Trophoblast cell (in vitro differentiated cells and primary cell): ENCODE measurements at regions not wholly inside any gene's neighbourhood (a gene's known extent, or its start where the extent isn't known, plus 50 kb on each side); places are given as distances from the start of the nearest gene placed in this dataset.
"Not testable (repeated sequence)": the region's sequence is repeated elsewhere in the genome, so short reads cannot be mapped to it uniquely, and the experiment has no call there.

Experiments used
- DNase-seq, 2 donors: peaks; one replicate each; pipeline ENCODE4 v3.0.0-alpha.2; 2016
- H2AFZ ChIP-seq: 2 replicates; pipeline ENCODE4 v1.6.1; 2013; ENCODE audit warnings: low read length, moderate library complexity, mild to moderate bottlenecking; ENCODE audit not compliant: insufficient read depth, poor library complexity
- H2AK5ac ChIP-seq: 2 replicates; pipeline ENCODE4 v1.6.1; 2013; ENCODE audit warnings: mild to moderate bottlenecking, low read length
- H2BK120ac ChIP-seq: 2 replicates; pipeline ENCODE4 v1.6.1; 2013; ENCODE audit warnings: low read length, mild to moderate bottlenecking, moderate library complexity; ENCODE audit not compliant: insufficient read depth, poor library complexity
- H2BK12ac ChIP-seq: 2 replicates; pipeline ENCODE4 v1.6.1; 2013; ENCODE audit warnings: mild to moderate bottlenecking, low read length, moderate library complexity
- H2BK5ac ChIP-seq: 2 replicates; pipeline ENCODE4 v1.6.1; 2013; ENCODE audit warnings: low read length, low read depth, moderate library complexity, mild to moderate bottlenecking; ENCODE audit not compliant: poor library complexity
- H3K14ac ChIP-seq: 2 replicates; pipeline ENCODE4 v1.6.1; 2013; ENCODE audit warnings: mild to moderate bottlenecking, low read length
- H3K18ac ChIP-seq: 2 replicates; pipeline ENCODE4 v1.6.1; 2013; ENCODE audit warnings: mild to moderate bottlenecking, low read length
- H3K23ac ChIP-seq: 2 replicates; pipeline ENCODE4 v1.6.1; 2013; ENCODE audit warnings: low read length
- H3K27ac ChIP-seq: 2 replicates; pipeline ENCODE4 v1.5.1; 2013; ENCODE audit warnings: low read depth, mild to moderate bottlenecking, inconsistent platforms, low read length, moderate library complexity
- H3K27me3 ChIP-seq: 2 replicates; pipeline ENCODE4 v1.6.1; 2013; ENCODE audit warnings: inconsistent platforms, mild to moderate bottlenecking, low read length, moderate library complexity; ENCODE audit not compliant: insufficient read depth
- H3K36me3 ChIP-seq, 2 experiments: 1 replicate in 1 of 2; 2 replicates in 1 of 2; pipeline ENCODE4 v1.6.1; 2013; ENCODE audit warnings: low read length in 2 of 2, mild to moderate bottlenecking in 2 of 2, moderate library complexity in 1 of 2; ENCODE audit not compliant: insufficient read depth in 2 of 2, control insufficient read depth in 1 of 2
- H3K4ac ChIP-seq: 2 replicates; pipeline ENCODE4 v1.6.1; 2013; ENCODE audit warnings: low read depth, mild to moderate bottlenecking, low read length, moderate library complexity
- H3K4me1 ChIP-seq, 2 experiments: 1 replicate in 1 of 2; 2 replicates in 1 of 2; pipeline ENCODE4 v1.6.1; 2013; ENCODE audit warnings: low read length in 2 of 2, mild to moderate bottlenecking in 2 of 2, moderate library complexity in 1 of 2; ENCODE audit not compliant: insufficient read depth in 2 of 2, control insufficient read depth in 1 of 2
- H3K4me2 ChIP-seq: 2 replicates; pipeline ENCODE4 v1.6.1; 2013; ENCODE audit warnings: inconsistent platforms, mild to moderate bottlenecking, low read length, moderate library complexity
- H3K4me3 ChIP-seq: 2 replicates; pipeline ENCODE4 v1.5.1; 2013; ENCODE audit warnings: mild to moderate bottlenecking, low read depth, low read length, inconsistent platforms
- H3K79me1 ChIP-seq: one replicate; pipeline ENCODE4 v1.6.1; 2013; ENCODE audit warnings: low read length
- H3K79me2 ChIP-seq: 2 replicates; pipeline ENCODE4 v1.6.1; 2013; ENCODE audit warnings: low read length, mild to moderate bottlenecking; ENCODE audit not compliant: control insufficient read depth, insufficient read depth, poor library complexity
- H3K9ac ChIP-seq: 2 replicates; pipeline ENCODE4 v1.6.1; 2013; ENCODE audit warnings: mild to moderate bottlenecking, low read length
- H3K9me3 ChIP-seq: 2 replicates; pipeline ENCODE4 v1.6.1; 2013; ENCODE audit warnings: low read depth, mild to moderate bottlenecking, control low read depth, inconsistent platforms, low read length; ENCODE audit not compliant: insufficient read depth
- H4K12ac ChIP-seq: 2 replicates; pipeline ENCODE4 v1.6.1; 2013; ENCODE audit warnings: low read depth, mild to moderate bottlenecking, low read length, moderate library complexity
- H4K8ac ChIP-seq: 2 replicates; pipeline ENCODE4 v1.6.1; 2013; ENCODE audit warnings: low read depth, mild to moderate bottlenecking, low read length, moderate library complexity
- H4K91ac ChIP-seq: one replicate; pipeline ENCODE4 v1.6.1; 2013; ENCODE audit warnings: low read depth, mild to moderate bottlenecking, low read length, moderate library complexity
- WGBS: extraction: QIAGEN DNeasy Blood & Tissue Kit; methylation state at CpG from one replicate; pipeline ENCODE4 v1.1.7; 2013; ENCODE audit warnings: missing lambda C conversion rate; ENCODE audit not compliant: insufficient read length, insufficient coverage; ENCODE audit errors: extremely low coverage; 5-methylcytosine and 5-hydroxymethylcytosine counted together

DNA sequence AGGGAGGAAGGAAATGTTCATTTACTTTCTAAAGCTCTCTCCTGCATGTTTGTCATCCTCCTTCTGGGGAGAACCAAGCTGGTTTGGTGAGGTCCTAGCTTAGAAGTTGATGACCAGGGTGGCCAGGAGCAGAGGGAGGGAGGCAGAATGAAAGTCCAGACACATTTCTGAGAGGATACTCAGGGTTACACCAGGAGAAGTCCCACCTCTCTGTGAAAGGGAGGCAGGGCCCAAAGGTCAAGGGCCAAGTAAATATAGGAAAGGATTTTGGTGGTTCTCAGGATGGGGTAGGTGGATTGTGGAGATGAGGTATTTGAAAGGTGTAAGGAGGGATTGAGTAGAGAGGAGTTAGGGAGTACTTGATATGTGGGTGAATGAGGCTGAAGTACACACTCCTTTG, 58.0 kb upstream of the FBXO11 start:
- no peak for DNase-seq
- Histone ChIP-seq H3K27ac (no peak overlapping the region), H3K27me3 (no peaks in the 10 kb centered on the region), H3K14ac (no peak overlapping the region), H3K4ac (no peak overlapping the region), H3K9me3 (no peaks in the 10 kb centered on the region), H3K4me1 (peaks cover 0 to 3% of the 10 kb centered on the region in 2 experiments), H3K18ac (no peak overlapping the region), H4K91ac (no peak overlapping the region), H3K79me2 (no peaks in the 10 kb centered on the region), H3K23ac (no peak overlapping the region), H4K8ac (no peak overlapping the region), H3K36me3 (no peaks in the 10 kb centered on the region), H2BK5ac (no peak overlapping the region), H2BK12ac (no peak overlapping the region), H3K4me2 (no peak overlapping the region), H2AFZ (no peak overlapping the region), H4K12ac (no peak overlapping the region), H2BK120ac (no peak overlapping the region), H3K79me1 (no peaks in the 10 kb centered on the region), H3K9ac (no peak overlapping the region), H3K4me3 (no peak overlapping the region), H2AK5ac (no peak overlapping the region)

GRCh38 chr2:47964722-47965434, 58.6 kb upstream of the FBXO11 start:
- no peak overlapping the region for H3K9ac ChIP-seq
- no peak overlapping the region for H3K14ac ChIP-seq
- no peak overlapping the region for H4K91ac ChIP-seq
- H3K79me1 ChIP-seq: no peaks in the 10 kb centered on the region
- H2AK5ac ChIP-seq: no peak overlapping the region
- no peaks in the 10 kb centered on the region for H3K27me3 ChIP-seq
- no peaks in the 10 kb centered on the region for H3K79me2 ChIP-seq
- H2AFZ ChIP-seq: no peak overlapping the region
- no CpG with 5 or more reads among the region's 8 CpGs for WGBS
- no peaks in the 10 kb centered on the region for H3K9me3 ChIP-seq
- no peak overlapping the region for H3K23ac ChIP-seq
- H3K4me2 ChIP-seq: no peak overlapping the region
- no peak overlapping the region for H3K4me3 ChIP-seq
- H2BK5ac ChIP-seq: no peak overlapping the region
- H4K8ac ChIP-seq: no peak overlapping the region
- H3K18ac ChIP-seq: no peak overlapping the region
- no peak overlapping the region for H3K4ac ChIP-seq
- H3K36me3 ChIP-seq: no peaks in the 10 kb centered on the region
- no peak overlapping the region for H2BK120ac ChIP-seq
- no peak overlapping the region for H4K12ac ChIP-seq
- peaks cover 0 to 3% of the 10 kb centered on the region in 2 experiments for H3K4me1 ChIP-seq
- no peak overlapping the region for H2BK12ac ChIP-seq
- no peak for DNase-seq
- no peak overlapping the region for H3K27ac ChIP-seq

- H4K12ac ChIP-seq, H2BK12ac ChIP-seq, H3K4ac ChIP-seq, H2BK120ac ChIP-seq, H3K36me3 ChIP-seq, H4K91ac ChIP-seq, H2BK5ac ChIP-seq, H3K27me3 ChIP-seq, H2AK5ac ChIP-seq, H3K14ac ChIP-seq, H3K18ac ChIP-seq, H3K79me2 ChIP-seq, H2AFZ ChIP-seq, H3K4me3 ChIP-seq, H3K23ac ChIP-seq, H3K9me3 ChIP-seq, H4K8ac ChIP-seq, H3K4me2 ChIP-seq, H3K9ac ChIP-seq, H3K27ac ChIP-seq, H3K4me1 ChIP-seq, DNase-seq, H3K79me1 ChIP-seq: not testable (repeated sequence)
Measured at GRCh38 chr2:47976728-47977127, 70.4 kb upstream of the FBXO11 start.

DNA sequence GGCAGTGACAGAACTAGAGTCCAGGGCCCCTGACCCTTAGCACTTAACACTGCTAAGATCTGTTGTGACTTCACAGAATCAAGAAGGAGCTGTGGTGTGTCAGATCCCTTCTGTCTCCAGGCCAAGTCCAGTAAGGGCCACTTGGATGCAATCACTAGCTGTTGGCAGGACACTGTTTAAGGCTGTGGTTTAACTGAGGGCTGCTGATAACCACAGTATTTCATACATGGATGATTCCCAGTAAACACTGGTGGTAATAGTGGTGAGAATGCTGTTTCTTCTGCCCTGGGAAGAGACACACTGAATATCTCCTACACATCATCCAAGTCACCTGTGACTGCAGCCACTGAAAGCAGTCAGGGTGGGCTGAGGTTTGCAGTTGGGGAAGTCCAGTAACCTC, 77.7 kb upstream of the FBXO11 start:
- DNase-seq: no peak
- H3K27me3 ChIP-seq: no peaks in the 10 kb centered on the region
- H3K9ac ChIP-seq: no peak overlapping the region
- peak overlapping the region; percentile 64 for H3K23ac ChIP-seq
- H2BK12ac ChIP-seq: no peak overlapping the region
- H3K4me2 ChIP-seq: no peak overlapping the region
- H3K36me3 ChIP-seq: no peaks in the 10 kb centered on the region
- no peaks in the 10 kb centered on the region for H3K79me1 ChIP-seq
- no peaks in the 10 kb centered on the region for H3K79me2 ChIP-seq
- H4K91ac ChIP-seq: no peak overlapping the region
- no peak overlapping the region for H3K4ac ChIP-seq
- H3K27ac ChIP-seq: no peak overlapping the region
- H4K12ac ChIP-seq: no peak overlapping the region
- no peak overlapping the region for H2BK120ac ChIP-seq
- H3K18ac ChIP-seq: no peak overlapping the region
- H2BK5ac ChIP-seq: no peak overlapping the region
- no peak overlapping the region for H2AK5ac ChIP-seq
- H3K14ac ChIP-seq: no peak overlapping the region
- H3K4me1 ChIP-seq: no peaks in the 10 kb centered on the region
- H3K9me3 ChIP-seq: no peaks in the 10 kb centered on the region
- H2AFZ ChIP-seq: no peak overlapping the region
- H4K8ac ChIP-seq: no peak overlapping the region
- H3K4me3 ChIP-seq: no peak overlapping the region
